SK-N-SH (cell line): ENCODE measurements at regions not wholly inside any gene's neighbourhood (a gene's known extent, or its start where the extent isn't known, plus 50 kb on each side); places are given as distances from the start of the nearest gene placed in this dataset.

Experiments used
- EZH2phosphoT487 ChIP-seq: fragments of 200-600 bp; sonication (generic); IDR thresholded peaks from 2 replicates; pipeline ENCODE4 v1.6.1; 2017; ENCODE audit warnings: low read depth, mixed run types, mild to moderate bottlenecking, antibody characterized with exemption, moderate library complexity, borderline replicate concordance
- FOXJ3 ChIP-seq: sonication (generic); formaldehyde crosslinking; IDR thresholded peaks from 2 replicates; pipeline ENCODE4 v1.5.1; 2020; ENCODE audit warnings: mild to moderate bottlenecking, missing genetic modification reagents
- NFIC ChIP-seq: IDR thresholded peaks from 2 replicates; pipeline ENCODE4 v1.4.0; 2012; ENCODE audit warnings: borderline replicate concordance
- NRF1 ChIP-seq: IDR thresholded peaks from 2 replicates; pipeline ENCODE4 v1.6.1; 2012; ENCODE audit warnings: low read depth, mild to moderate bottlenecking, low read length
- POLR2AphosphoS5 ChIP-seq: IDR thresholded peaks from 2 replicates; pipeline ENCODE4 v1.6.1; 2012; ENCODE audit warnings: low read depth, low read length
- SMC3 ChIP-seq: IDR thresholded peaks from 2 replicates; pipeline ENCODE4 v1.6.1; 2012; ENCODE audit warnings: low read depth, low read length, improper control_type of control experiment
- TAF1 ChIP-seq: IDR thresholded peaks from 2 replicates; pipeline ENCODE4 v1.6.1; 2012; ENCODE audit warnings: low read depth, mild to moderate bottlenecking, low read length, moderate library complexity, borderline replicate concordance
- TEAD4 ChIP-seq: IDR thresholded peaks from 2 replicates; pipeline ENCODE4 v1.4.0; 2012; ENCODE audit warnings: mild to moderate bottlenecking, borderline replicate concordance; ENCODE audit not compliant: insufficient read depth
- YY1 ChIP-seq: IDR thresholded peaks from 2 replicates; pipeline ENCODE4 v1.4.0; 2012; ENCODE audit warnings: low read depth, mild to moderate bottlenecking
- TF ChIP-seq, protein P1 (sequence below): fragments of 200-600 bp; sonication (generic); IDR thresholded peaks from 2 replicates; pipeline ENCODE4 v1.6.1; 2017; ENCODE audit warnings: antibody characterized with exemption, mild to moderate bottlenecking, moderate library complexity
- TF ChIP-seq, protein P2 (sequence below): fragments of 150-350 bp; IDR thresholded peaks from 2 replicates; pipeline ENCODE4 v1.6.1; 2016; ENCODE audit warnings: mild to moderate bottlenecking, low read depth, low read length
- TF ChIP-seq, protein P3 (sequence below): IDR thresholded peaks from 2 replicates; pipeline ENCODE4 v1.4.0; 2012; ENCODE audit warnings: low read depth

DNA sequence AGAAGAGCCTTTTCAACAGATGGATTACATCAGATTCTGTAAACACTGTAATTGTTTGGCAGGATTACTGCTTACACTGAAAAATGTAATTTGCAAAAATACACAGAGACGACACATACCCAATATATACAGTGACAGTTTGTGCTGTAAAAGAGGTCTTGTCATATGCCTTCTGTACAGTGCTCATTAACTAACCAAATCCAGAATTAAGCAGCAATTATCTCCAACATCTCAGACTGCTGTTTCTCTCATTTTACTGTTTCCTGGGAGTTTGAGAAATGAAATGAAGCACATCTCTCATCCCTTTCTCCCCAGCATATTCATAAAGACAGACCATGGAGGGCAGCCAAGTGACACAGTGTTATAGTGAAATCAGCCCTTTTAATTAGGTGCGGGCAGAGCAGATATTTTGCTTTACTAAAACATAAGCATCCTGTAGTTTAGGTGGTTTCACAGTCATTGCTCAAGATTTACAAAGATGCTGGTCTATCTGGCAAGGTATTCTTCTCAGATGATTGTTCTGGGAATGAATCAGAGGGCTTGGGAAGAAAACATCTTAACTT lies 618.4 kb upstream of the USP24 start:
- TF ChIP-seq, protein P1, sequence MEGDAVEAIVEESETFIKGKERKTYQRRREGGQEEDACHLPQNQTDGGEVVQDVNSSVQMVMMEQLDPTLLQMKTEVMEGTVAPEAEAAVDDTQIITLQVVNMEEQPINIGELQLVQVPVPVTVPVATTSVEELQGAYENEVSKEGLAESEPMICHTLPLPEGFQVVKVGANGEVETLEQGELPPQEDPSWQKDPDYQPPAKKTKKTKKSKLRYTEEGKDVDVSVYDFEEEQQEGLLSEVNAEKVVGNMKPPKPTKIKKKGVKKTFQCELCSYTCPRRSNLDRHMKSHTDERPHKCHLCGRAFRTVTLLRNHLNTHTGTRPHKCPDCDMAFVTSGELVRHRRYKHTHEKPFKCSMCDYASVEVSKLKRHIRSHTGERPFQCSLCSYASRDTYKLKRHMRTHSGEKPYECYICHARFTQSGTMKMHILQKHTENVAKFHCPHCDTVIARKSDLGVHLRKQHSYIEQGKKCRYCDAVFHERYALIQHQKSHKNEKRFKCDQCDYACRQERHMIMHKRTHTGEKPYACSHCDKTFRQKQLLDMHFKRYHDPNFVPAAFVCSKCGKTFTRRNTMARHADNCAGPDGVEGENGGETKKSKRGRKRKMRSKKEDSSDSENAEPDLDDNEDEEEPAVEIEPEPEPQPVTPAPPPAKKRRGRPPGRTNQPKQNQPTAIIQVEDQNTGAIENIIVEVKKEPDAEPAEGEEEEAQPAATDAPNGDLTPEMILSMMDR, result no peak
- TF ChIP-seq TEAD4, result no peak
- no peak for TF ChIP-seq NRF1
- TF ChIP-seq, protein P2, sequence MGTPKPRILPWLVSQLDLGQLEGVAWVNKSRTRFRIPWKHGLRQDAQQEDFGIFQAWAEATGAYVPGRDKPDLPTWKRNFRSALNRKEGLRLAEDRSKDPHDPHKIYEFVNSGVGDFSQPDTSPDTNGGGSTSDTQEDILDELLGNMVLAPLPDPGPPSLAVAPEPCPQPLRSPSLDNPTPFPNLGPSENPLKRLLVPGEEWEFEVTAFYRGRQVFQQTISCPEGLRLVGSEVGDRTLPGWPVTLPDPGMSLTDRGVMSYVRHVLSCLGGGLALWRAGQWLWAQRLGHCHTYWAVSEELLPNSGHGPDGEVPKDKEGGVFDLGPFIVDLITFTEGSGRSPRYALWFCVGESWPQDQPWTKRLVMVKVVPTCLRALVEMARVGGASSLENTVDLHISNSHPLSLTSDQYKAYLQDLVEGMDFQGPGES, result no peak
- TF ChIP-seq SMC3, result no peak
- TF ChIP-seq NFIC, result no peak
- TF ChIP-seq, protein P3, sequence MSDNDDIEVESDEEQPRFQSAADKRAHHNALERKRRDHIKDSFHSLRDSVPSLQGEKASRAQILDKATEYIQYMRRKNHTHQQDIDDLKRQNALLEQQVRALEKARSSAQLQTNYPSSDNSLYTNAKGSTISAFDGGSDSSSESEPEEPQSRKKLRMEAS, result no peak
- no peak for TF ChIP-seq TAF1
- no peak for TF ChIP-seq FOXJ3 (CRISPR knock-in tag)
- TF ChIP-seq POLR2AphosphoS5, result no peak
- TF ChIP-seq EZH2phosphoT487, result no peak
- TF ChIP-seq YY1, result no peak
